H9 (cell line): ENCODE measurements at regions not wholly inside any gene's neighbourhood (a gene's known extent, or its start where the extent isn't known, plus 50 kb on each side); places are given as distances from the start of the nearest gene placed in this dataset.

ENCODE experiments used
- DNase-seq: peaks from one replicate; pipeline ENCODE4 v3.0.0-alpha.2; 2017
- H2AFZ ChIP-seq: one replicate; pipeline ENCODE4 v1.6.1; 2013; ENCODE audit warnings: mild to moderate bottlenecking, low read length, control low read depth, moderate library complexity
- H2AK5ac ChIP-seq: 2 replicates; pipeline ENCODE4 v1.6.1; 2013; ENCODE audit warnings: low read length, control low read depth, mixed read lengths; ENCODE audit not compliant: insufficient read length
- H2BK120ac ChIP-seq: one replicate; pipeline ENCODE4 v1.6.1; 2013; ENCODE audit warnings: low read depth, mild to moderate bottlenecking, low read length, control low read depth, inconsistent platforms; ENCODE audit not compliant: poor library complexity, severe bottlenecking
- H2BK12ac ChIP-seq: 2 replicates; pipeline ENCODE4 v1.6.1; 2013; ENCODE audit warnings: low read length, control low read depth, mixed read lengths, low read depth; ENCODE audit not compliant: insufficient read length
- H2BK15ac ChIP-seq: 2 replicates; pipeline ENCODE4 v1.6.1; 2013; ENCODE audit warnings: low read depth, low read length, control low read depth
- H2BK20ac ChIP-seq: one replicate; pipeline ENCODE4 v1.6.1; 2013; ENCODE audit warnings: low read depth, mild to moderate bottlenecking, low read length, control low read depth, inconsistent platforms; ENCODE audit not compliant: poor library complexity, severe bottlenecking
- H2BK5ac ChIP-seq: 2 replicates; pipeline ENCODE4 v1.6.1; 2013; ENCODE audit warnings: low read length, control low read depth, mixed read lengths; ENCODE audit not compliant: insufficient read length
- H3K14ac ChIP-seq: 2 replicates; pipeline ENCODE4 v1.6.1; 2013; ENCODE audit warnings: low read length, control low read depth; ENCODE audit not compliant: insufficient read depth
- H3K18ac ChIP-seq: 2 replicates; pipeline ENCODE4 v1.6.1; 2013; ENCODE audit warnings: low read depth, mild to moderate bottlenecking, mixed read lengths, low read length, control low read depth; ENCODE audit not compliant: insufficient read length
- H3K23ac ChIP-seq: 2 replicates; pipeline ENCODE4 v1.6.1; 2013; ENCODE audit warnings: low read length, control low read depth, mixed read lengths, low read depth; ENCODE audit not compliant: insufficient read length
- H3K23me2 ChIP-seq: 2 replicates; pipeline ENCODE4 v1.6.1; 2013; ENCODE audit warnings: low read depth, mild to moderate bottlenecking, mixed read lengths, low read length, control low read depth; ENCODE audit not compliant: insufficient read length, poor library complexity, severe bottlenecking
- H3K27ac ChIP-seq: 2 replicates; pipeline ENCODE4 v1.5.1; 2013; ENCODE audit warnings: low read length, control low read depth, mixed read lengths, low read depth; ENCODE audit not compliant: insufficient read length
- H3K27me3 ChIP-seq: 2 replicates; pipeline ENCODE4 v1.6.1; 2013; ENCODE audit warnings: low read length, control low read depth, inconsistent platforms; ENCODE audit not compliant: insufficient read depth
- H3K4ac ChIP-seq: 2 replicates; pipeline ENCODE4 v1.6.1; 2013; ENCODE audit warnings: low read depth, mild to moderate bottlenecking, control low read depth, inconsistent platforms, low read length, moderate library complexity
- H3K4me1 ChIP-seq: 2 replicates; pipeline ENCODE4 v1.6.1; 2013; ENCODE audit warnings: low read length, control low read depth, inconsistent platforms; ENCODE audit not compliant: insufficient read depth
- H3K4me2 ChIP-seq: 2 replicates; pipeline ENCODE4 v1.6.1; 2013; ENCODE audit warnings: low read length, control low read depth, mixed read lengths; ENCODE audit not compliant: insufficient read length, insufficient read depth
- H3K56ac ChIP-seq: 2 replicates; pipeline ENCODE4 v1.6.1; 2013; ENCODE audit warnings: low read depth, mild to moderate bottlenecking, mixed read lengths, low read length, control low read depth; ENCODE audit not compliant: insufficient read length
- H3K79me1 ChIP-seq: 2 replicates; pipeline ENCODE4 v1.6.1; 2013; ENCODE audit warnings: low read depth, mild to moderate bottlenecking, moderate library complexity, low read length, control low read depth, inconsistent platforms; ENCODE audit not compliant: insufficient read depth, poor library complexity, severe bottlenecking
- H3K79me2 ChIP-seq: 2 replicates; pipeline ENCODE4 v1.6.1; 2013; ENCODE audit warnings: low read length, control low read depth, inconsistent platforms; ENCODE audit not compliant: insufficient read depth
- H3K9ac ChIP-seq: 2 replicates; pipeline ENCODE4 v1.6.1; 2013; ENCODE audit warnings: low read length, control low read depth, mixed read lengths; ENCODE audit not compliant: insufficient read length; ENCODE audit errors: extremely low read depth
- H3K9me3 ChIP-seq: one replicate; pipeline ENCODE4 v1.6.1; 2013; ENCODE audit warnings: low read depth, low read length, inconsistent platforms; ENCODE audit not compliant: control insufficient read depth
- H3T11ph ChIP-seq: one replicate; pipeline ENCODE4 v1.6.1; 2013; ENCODE audit warnings: mild to moderate bottlenecking, low read length, control low read depth, inconsistent platforms
- H4K20me1 ChIP-seq: one replicate; pipeline ENCODE4 v1.6.1; 2013; ENCODE audit not compliant: control insufficient read depth, insufficient read length, insufficient read depth
- H4K5ac ChIP-seq: 2 replicates; pipeline ENCODE4 v1.6.1; 2013; ENCODE audit warnings: low read depth, mild to moderate bottlenecking, mixed read lengths, low read length, control low read depth; ENCODE audit not compliant: insufficient read length
- H4K8ac ChIP-seq: replicated peaks from 2 replicates; pipeline ENCODE4 v1.6.1; 2013; ENCODE audit warnings: low read length, control low read depth, mixed read lengths, low read depth; ENCODE audit not compliant: insufficient read length
- H4K91ac ChIP-seq: 2 replicates; pipeline ENCODE4 v1.6.1; 2013; ENCODE audit warnings: low read depth, mild to moderate bottlenecking, moderate library complexity, mixed read lengths, low read length, control low read depth; ENCODE audit not compliant: insufficient read length
- H3K27ac Mint-ChIP-seq, 3 experiments: 2 replicates in 2 of 3; 3 replicates in 1 of 3; pipeline ENCODE4 v1.8.0; 2020 to 2021; ENCODE audit warnings: mixed read lengths in 3 of 3, mild to moderate bottlenecking in 1 of 3, moderate library complexity in 1 of 3
- H3K27me3 Mint-ChIP-seq: 2 replicates; pipeline ENCODE4 v1.8.0; 2021; ENCODE audit warnings: low read depth, mild to moderate bottlenecking, moderate library complexity, mixed read lengths
- H3K36me3 Mint-ChIP-seq, 3 experiments: 2 replicates in 2 of 3; 3 replicates in 1 of 3; pipeline ENCODE4 v1.8.0; 2020 to 2021; ENCODE audit warnings: low read depth in 3 of 3, mixed read lengths in 3 of 3; ENCODE audit not compliant: insufficient read depth in 1 of 3
- H3K4me1 Mint-ChIP-seq, 2 experiments: 2 replicates each; pipeline ENCODE4 v1.8.0; 2020; ENCODE audit warnings: mixed read lengths in 2 of 2
- H3K4me3 Mint-ChIP-seq, 2 experiments: 2 replicates in 1 of 2; 3 replicates in 1 of 2; pipeline ENCODE4 v1.8.0; 2020 to 2021; ENCODE audit warnings: mild to moderate bottlenecking in 2 of 2, mixed read lengths in 2 of 2, moderate library complexity in 1 of 2
- H3K9me3 Mint-ChIP-seq, 2 experiments: 2 replicates in 1 of 2; 3 replicates in 1 of 2; pipeline ENCODE4 v1.8.0; 2020; ENCODE audit warnings: mild to moderate bottlenecking in 2 of 2, mixed read lengths in 2 of 2, moderate library complexity in 1 of 2
- CTCF ChIP-seq: fragments of 200-600 bp; sonication (generic); conservative IDR thresholded peaks from 3 replicates; pipeline ENCODE4 v1.8.0; 2021; ENCODE audit warnings: antibody characterized with exemption, mild to moderate bottlenecking
- WGBS: extraction: QIAGEN DNeasy Blood & Tissue Kit; methylation state at CpG from one replicate; pipeline ENCODE4 v1.1.7; 2013; ENCODE audit warnings: missing lambda C conversion rate, low lambda C conversion rate, mixed read lengths; ENCODE audit not compliant: insufficient read length; ENCODE audit errors: extremely low coverage; 5-methylcytosine and 5-hydroxymethylcytosine counted together

DNA sequence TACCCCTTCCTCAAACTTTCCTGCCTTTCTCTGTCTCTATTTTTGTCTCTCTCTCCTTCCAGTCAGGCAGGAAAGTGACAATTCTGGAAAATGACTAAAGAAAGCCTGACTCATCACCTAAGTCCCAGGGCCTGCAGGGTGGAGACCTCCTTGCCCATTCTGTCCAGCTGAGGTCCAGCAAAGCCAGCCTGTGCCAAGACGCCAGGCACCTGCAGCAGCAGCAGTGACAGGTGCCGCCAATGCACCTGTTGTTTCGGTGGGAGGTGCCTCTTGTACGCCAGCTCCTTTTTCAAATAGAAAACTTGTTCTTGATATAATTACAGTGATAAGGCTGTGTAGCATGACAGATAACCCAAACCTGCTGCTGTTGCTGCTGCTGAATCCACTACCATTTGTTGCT, 501.3 kb downstream of the NTRK3 start:
- Histone ChIP-seq H3K4ac (no peak overlapping the region), H3K79me2 (no peaks in the 10 kb centered on the region), H2AFZ (no peak overlapping the region), H4K8ac (no peak overlapping the region), H3K9me3 (no peaks in the 10 kb centered on the region), H3K27ac (no peak overlapping the region), H3K23ac (no peak overlapping the region), H3K9ac (no peak overlapping the region), H4K5ac (no peak overlapping the region), H3K56ac (no peak overlapping the region), H3K4me2 (no peak overlapping the region), H2BK15ac (no peak overlapping the region), H3K18ac (no peak overlapping the region), H4K20me1 (peaks cover 2% of the 10 kb centered on the region), H3K23me2 (no peaks in the 10 kb centered on the region), H3K79me1 (no peaks in the 10 kb centered on the region), H4K91ac (no peak overlapping the region), H3K4me1 (no peaks in the 10 kb centered on the region), H2BK12ac (no peak overlapping the region), H2BK5ac (no peak overlapping the region), H3K14ac (no peak overlapping the region), H3T11ph (no peak overlapping the region), H3K27me3 (no peaks in the 10 kb centered on the region), H2AK5ac (no peak overlapping the region), H2BK120ac (no peak overlapping the region), H2BK20ac (no peak overlapping the region)
- Mint-ChIP-seq H3K4me1 (no peaks in the 10 kb centered on the region), H3K9me3 (no peaks in the 10 kb centered on the region), H3K27ac (no peak overlapping the region), H3K36me3 (no peaks in the 10 kb centered on the region), H3K27me3 (no peaks in the 10 kb centered on the region; the same call in 1 of the 2 replicates), H3K4me3 (no peak overlapping the region)
- no peak for TF ChIP-seq CTCF
- DNase-seq = no peak
- whole genome bisulfite sequencing = no CpG with 5 or more reads among the region's 4 CpGs
